NCI-H187 (cell line): ENCODE measurements at regions not wholly inside any gene's neighbourhood (a gene's known extent, or its start where the extent isn't known, plus 50 kb on each side); places are given as distances from the start of the nearest gene placed in this dataset.

Experiments
- DNase-seq, 2 experiments: peaks; one replicate each; lab custom pipeline; 2025; lab: John Stamatoyannopoulos, UW

- no peak for DNase-seq
These were observed 317.0 kb upstream of the JAG1 start for GRCh38 chr20:10990625-10991382.

GRCh38 chr20:10992731-10993130, 318.9 kb upstream of the JAG1 start:
- DNase-seq, result no peak

GRCh38 chr20:10994991-10995700, 321.3 kb upstream of the JAG1 start:
- no peak for DNase-seq

- no peak for DNase-seq
These were observed 324.7 kb upstream of the JAG1 start for GRCh38 chr20:10998476-10998875.

- no peak for DNase-seq
These were observed 326.6 kb upstream of the JAG1 start for GRCh38 chr20:11000416-11000815.

GRCh38 chr20:11001302-11001701, 327.5 kb upstream of the JAG1 start:
- no peak for DNase-seq

- DNase-seq, result no peak
These were observed 328.2 kb upstream of the JAG1 start for GRCh38 chr20:11001764-11002540.

GRCh38 chr20:11003341-11003740, 329.5 kb upstream of the JAG1 start:
- peak in 1 of 2 experiments; percentile 15 for DNase-seq

- DNase-seq, result no peak
These were observed 334.7 kb upstream of the JAG1 start for GRCh38 chr20:11008444-11009033.

GRCh38 chr20:11011653-11012052, 337.9 kb upstream of the JAG1 start:
- no peak for DNase-seq

GRCh38 chr20:11012975-11013374, 339.2 kb upstream of the JAG1 start:
- no peak for DNase-seq

GRCh38 chr20:11013801-11014200, 340.0 kb upstream of the JAG1 start:
- DNase-seq, result no peak

- DNase-seq, result no peak
These were observed 341.6 kb upstream of the JAG1 start for GRCh38 chr20:11015440-11015839.

- no peak for DNase-seq
These were observed 343.6 kb upstream of the JAG1 start for GRCh38 chr20:11017446-11017845.

- DNase-seq, result no peak
These were observed 344.9 kb upstream of the JAG1 start for GRCh38 chr20:11018668-11019170.

- no peak for DNase-seq
These were observed 346.9 kb upstream of the JAG1 start for GRCh38 chr20:11020712-11021111.

- no peak for DNase-seq
These were observed 353.4 kb upstream of the JAG1 start for GRCh38 chr20:11027224-11027623.

- no peak for DNase-seq
These were observed 356.6 kb upstream of the JAG1 start for GRCh38 chr20:11030351-11030750.

GRCh38 chr20:11031300-11031699, 357.5 kb upstream of the JAG1 start:
- no peak for DNase-seq

- DNase-seq, result no peak
These were observed 358.8 kb upstream of the JAG1 start for GRCh38 chr20:11032611-11033010.

- DNase-seq, result no peak
These were observed 360.2 kb upstream of the JAG1 start for GRCh38 chr20:11034025-11034424.

- no peak for DNase-seq
These were observed 361.4 kb upstream of the JAG1 start for GRCh38 chr20:11035211-11035610.
